ENCODE measurements at regions not wholly inside any gene's neighbourhood (a gene's known extent, or its start where the extent isn't known, plus 50 kb on each side); places are given as distances from the start of the nearest gene placed in this dataset.

- DNase-seq (ENCODE audit: low read depth in 1 of 2, low spot score in 1 of 2): no peak
- TF ChIP-seq CTCF (IDR thresholded peaks at IDR 0.05; ENCODE audit: low read depth, low read length): no peak
- no peaks in the 10 kb centered on the region for H3K36me3 ChIP-seq
These were observed 445.8 kb upstream of the ANKRD30A start for GRCh38 chr10:36679554-36679953.

GRCh38 chr10:36677431-36677768, 448.0 kb upstream of the ANKRD30A start:
- TF ChIP-seq CTCF (IDR thresholded peaks at IDR 0.05; ENCODE audit: low read depth, low read length): no peak
- H3K27ac ChIP-seq: no peak overlapping the region

More at GRCh38 chr10:36679554-36679953, 445.8 kb upstream of the ANKRD30A start:
- Histone ChIP-seq H3K4me1 (ENCODE audit: low read depth) (peaks cover 24% of the 10 kb centered on the region), H3K27me3 (no peaks in the 10 kb centered on the region), H3K4me3 (no peak overlapping the region), H3K27ac (no peak overlapping the region), H3K9me3 (ENCODE audit: low read depth) (no peaks in the 10 kb centered on the region)

GRCh38 chr10:36676756-36677430, 448.5 kb upstream of the ANKRD30A start:
- H3K36me3 ChIP-seq: no peaks in the 10 kb centered on the region
- no peak for TF ChIP-seq CTCF (IDR thresholded peaks at IDR 0.05; ENCODE audit: low read depth, low read length)
- H3K27me3 ChIP-seq: no peaks in the 10 kb centered on the region
- H3K9me3 ChIP-seq (ENCODE audit: low read depth): no peaks in the 10 kb centered on the region
- no peak overlapping the region for H3K4me3 ChIP-seq
- peaks cover 22% of the 10 kb centered on the region for H3K4me1 ChIP-seq (ENCODE audit: low read depth)
- peak; percentile 28 to 42 for DNase-seq (ENCODE audit: low read depth in 1 of 2, low spot score in 1 of 2)
- H3K27ac ChIP-seq: peak overlapping the region; percentile 44

More at GRCh38 chr10:36677431-36677768, 448.0 kb upstream of the ANKRD30A start:
- H3K4me3 ChIP-seq: no peak overlapping the region
- DNase-seq (ENCODE audit: low read depth in 1 of 2, low spot score in 1 of 2): no peak
- H3K9me3 ChIP-seq (ENCODE audit: low read depth): no peaks in the 10 kb centered on the region
- H3K4me1 ChIP-seq (ENCODE audit: low read depth): peaks cover 24% of the 10 kb centered on the region
- no peaks in the 10 kb centered on the region for H3K36me3 ChIP-seq
- H3K27me3 ChIP-seq: no peaks in the 10 kb centered on the region

- no peaks in the 10 kb centered on the region for H3K9me3 ChIP-seq (ENCODE audit: low read depth)
- H3K27me3 ChIP-seq: no peaks in the 10 kb centered on the region
- no peaks in the 10 kb centered on the region for H3K36me3 ChIP-seq
- no peak overlapping the region for H3K4me3 ChIP-seq
- no peak for DNase-seq (ENCODE audit: low read depth in 1 of 2, low spot score in 1 of 2)
- peaks cover 17% of the 10 kb centered on the region for H3K4me1 ChIP-seq (ENCODE audit: low read depth)
- no peak overlapping the region for H3K27ac ChIP-seq
- TF ChIP-seq CTCF (IDR thresholded peaks at IDR 0.05; ENCODE audit: low read depth, low read length): no peak
These were observed 449.1 kb upstream of the ANKRD30A start for GRCh38 chr10:36676321-36676720.

- no peak for TF ChIP-seq CTCF (IDR thresholded peaks at IDR 0.05; ENCODE audit: low read depth, low read length)
- Histone ChIP-seq H3K4me1 (ENCODE audit: low read depth) (peaks cover 17% of the 10 kb centered on the region), H3K4me3 (no peak overlapping the region), H3K27ac (no peak overlapping the region), H3K27me3 (no peaks in the 10 kb centered on the region), H3K36me3 (no peaks in the 10 kb centered on the region), H3K9me3 (ENCODE audit: low read depth) (no peaks in the 10 kb centered on the region)
- DNase-seq (ENCODE audit: low read depth in 1 of 2, low spot score in 1 of 2): peak in 1 of 2 donors; percentile 35
These were observed 449.9 kb upstream of the ANKRD30A start for GRCh38 chr10:36675458-36675880.
